ENCODE measurements at regions not wholly inside any gene's neighbourhood (a gene's known extent, or its start where the extent isn't known, plus 50 kb on each side); places are given as distances from the start of the nearest gene placed in this dataset.
"Not testable (repeated sequence)": the region's sequence is repeated elsewhere in the genome, so short reads cannot be mapped to it uniquely, and the experiment has no call there.

DNA sequence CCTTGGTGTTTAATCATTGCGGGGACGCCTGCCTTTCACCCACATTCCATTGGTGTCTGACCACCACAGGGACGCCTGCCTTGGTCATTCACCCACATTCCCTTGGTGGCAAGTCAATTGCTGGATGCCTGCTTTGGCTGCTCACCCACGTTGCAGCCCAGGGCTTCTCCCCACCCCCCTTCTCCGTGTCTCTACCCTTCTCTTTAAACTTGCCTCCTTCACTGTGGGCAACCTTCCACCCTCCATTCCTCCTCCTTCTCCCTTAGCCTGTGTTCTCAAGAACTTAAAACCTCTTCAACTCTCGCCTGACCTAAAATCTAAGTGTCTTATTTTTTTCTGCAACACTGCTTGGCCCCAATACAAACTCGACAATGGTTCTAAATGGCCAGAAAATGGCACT, 115.6 kb upstream of the SLC4A7 start:
- TF ChIP-seq CBFB (CRISPR knock-in tag; IDR thresholded peaks at IDR 0.05; ENCODE audit: low read depth); SP1 (CRISPR knock-in tag; conservative IDR thresholded peaks at IDR 0.05); PREB (CRISPR knock-in tag; IDR thresholded peaks at IDR 0.05; ENCODE audit: borderline replicate concordance); MXD4 (CRISPR knock-in tag; IDR thresholded peaks at IDR 0.05; ENCODE audit: borderline replicate concordance); GABPB1 (CRISPR knock-in tag; IDR thresholded peaks at IDR 0.05); ZNF121 (CRISPR knock-in tag; IDR thresholded peaks at IDR 0.05); ZBTB21 (CRISPR knock-in tag; IDR thresholded peaks at IDR 0.05; ENCODE audit: borderline replicate concordance): not testable (repeated sequence)
- TF ChIP-seq, protein P1, sequence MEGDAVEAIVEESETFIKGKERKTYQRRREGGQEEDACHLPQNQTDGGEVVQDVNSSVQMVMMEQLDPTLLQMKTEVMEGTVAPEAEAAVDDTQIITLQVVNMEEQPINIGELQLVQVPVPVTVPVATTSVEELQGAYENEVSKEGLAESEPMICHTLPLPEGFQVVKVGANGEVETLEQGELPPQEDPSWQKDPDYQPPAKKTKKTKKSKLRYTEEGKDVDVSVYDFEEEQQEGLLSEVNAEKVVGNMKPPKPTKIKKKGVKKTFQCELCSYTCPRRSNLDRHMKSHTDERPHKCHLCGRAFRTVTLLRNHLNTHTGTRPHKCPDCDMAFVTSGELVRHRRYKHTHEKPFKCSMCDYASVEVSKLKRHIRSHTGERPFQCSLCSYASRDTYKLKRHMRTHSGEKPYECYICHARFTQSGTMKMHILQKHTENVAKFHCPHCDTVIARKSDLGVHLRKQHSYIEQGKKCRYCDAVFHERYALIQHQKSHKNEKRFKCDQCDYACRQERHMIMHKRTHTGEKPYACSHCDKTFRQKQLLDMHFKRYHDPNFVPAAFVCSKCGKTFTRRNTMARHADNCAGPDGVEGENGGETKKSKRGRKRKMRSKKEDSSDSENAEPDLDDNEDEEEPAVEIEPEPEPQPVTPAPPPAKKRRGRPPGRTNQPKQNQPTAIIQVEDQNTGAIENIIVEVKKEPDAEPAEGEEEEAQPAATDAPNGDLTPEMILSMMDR (IDR thresholded peaks at IDR 0.05) = not testable (repeated sequence)

Measured in WTC11 (cell line).